ENCODE measurements at regions not wholly inside any gene's neighbourhood (a gene's known extent, or its start where the extent isn't known, plus 50 kb on each side); places are given as distances from the start of the nearest gene placed in this dataset.

- Histone ChIP-seq H4K20me1 (ENCODE audit: control insufficient read depth, extremely low read depth, insufficient read depth, low read length) (no peaks in the 10 kb centered on the region), H3K9ac (ENCODE audit: insufficient read depth, low read length) (no peak overlapping the region), H3K27me3 (ENCODE audit: control insufficient read depth, insufficient read depth, low read length) (no peaks in the 10 kb centered on the region), H3K36me3 (ENCODE audit: control insufficient read depth, insufficient read depth, low read length) (no peaks in the 10 kb centered on the region), H2AFZ (ENCODE audit: low read length) (no peak overlapping the region), H3K27ac (ENCODE audit: insufficient read depth, low read length) (no peak overlapping the region), H3K4me1 (ENCODE audit: control insufficient read depth, extremely low read depth, insufficient read depth, low read length) (no peaks in the 10 kb centered on the region), H3K4me2 (ENCODE audit: extremely low read depth, insufficient read depth, low read length) (no peak overlapping the region), H3K4me3 (replicated peaks in 1 of 4; ENCODE audit: control extremely low read depth in 1 of 4, insufficient read depth in 1 of 4, low read depth in 3 of 4, low read length in 4 of 4) (no peak overlapping the region), H3K9me3 (ENCODE audit: control insufficient read depth, insufficient read depth, low read depth, low read length) (no peaks in the 10 kb centered on the region), H3K79me2 (ENCODE audit: control insufficient read depth, insufficient read depth, low read length) (no peaks in the 10 kb centered on the region)
- DNase-seq (ENCODE audit: low read depth in 2 of 2) = no peak
- TF ChIP-seq EZH2 (IDR thresholded peaks at IDR 0.05; ENCODE audit: low read length, missing control alignments) = no peak
- TF ChIP-seq CTCF (conservative IDR thresholded peaks at IDR 0.05 in 1 of 2, IDR thresholded peaks at IDR 0.05 in 1 of 2; ENCODE audit: low read depth in 1 of 2, low read length in 2 of 2) = no peak
These were observed 326.9 kb downstream of the DUSP10 start for GRCh38 chr1:221414772-221415539.

GRCh38 chr1:221415651-221416050, 326.2 kb downstream of the DUSP10 start:
- H3K79me2 ChIP-seq (ENCODE audit: control insufficient read depth, insufficient read depth, low read length) = no peaks in the 10 kb centered on the region
- no peak overlapping the region for H3K4me2 ChIP-seq (ENCODE audit: extremely low read depth, insufficient read depth, low read length)
- H3K4me3 ChIP-seq (replicated peaks in 1 of 4; ENCODE audit: control extremely low read depth in 1 of 4, insufficient read depth in 1 of 4, low read depth in 3 of 4, low read length in 4 of 4) = no peak overlapping the region
- no peak overlapping the region for H2AFZ ChIP-seq (ENCODE audit: low read length)
- H3K9ac ChIP-seq (ENCODE audit: insufficient read depth, low read length) = no peak overlapping the region
- no peaks in the 10 kb centered on the region for H4K20me1 ChIP-seq (ENCODE audit: control insufficient read depth, extremely low read depth, insufficient read depth, low read length)
- no peak for DNase-seq (ENCODE audit: low read depth in 2 of 2)
- no peaks in the 10 kb centered on the region for H3K9me3 ChIP-seq (ENCODE audit: control insufficient read depth, insufficient read depth, low read depth, low read length)
- H3K27ac ChIP-seq (ENCODE audit: insufficient read depth, low read length) = no peak overlapping the region
- H3K36me3 ChIP-seq (ENCODE audit: control insufficient read depth, insufficient read depth, low read length) = no peaks in the 10 kb centered on the region
- TF ChIP-seq EZH2 (IDR thresholded peaks at IDR 0.05; ENCODE audit: low read length, missing control alignments) (no peak), CTCF (conservative IDR thresholded peaks at IDR 0.05 in 1 of 2, IDR thresholded peaks at IDR 0.05 in 1 of 2; ENCODE audit: low read depth in 1 of 2, low read length in 2 of 2) (no peak)
- H3K27me3 ChIP-seq (ENCODE audit: control insufficient read depth, insufficient read depth, low read length) = no peaks in the 10 kb centered on the region
- H3K4me1 ChIP-seq (ENCODE audit: control insufficient read depth, extremely low read depth, insufficient read depth, low read length) = no peaks in the 10 kb centered on the region

- no peak for TF ChIP-seq CTCF (conservative IDR thresholded peaks at IDR 0.05 in 1 of 2, IDR thresholded peaks at IDR 0.05 in 1 of 2; ENCODE audit: low read depth in 1 of 2, low read length in 2 of 2)
- TF ChIP-seq EZH2 (IDR thresholded peaks at IDR 0.05; ENCODE audit: low read length, missing control alignments) = no peak
- H3K4me3 ChIP-seq (replicated peaks in 1 of 4; ENCODE audit: control extremely low read depth in 1 of 4, insufficient read depth in 1 of 4, low read depth in 3 of 4, low read length in 4 of 4) = no peak overlapping the region
- H2AFZ ChIP-seq (ENCODE audit: low read length) = no peak overlapping the region
- H3K27ac ChIP-seq (ENCODE audit: insufficient read depth, low read length) = no peak overlapping the region
- no peak overlapping the region for H3K4me2 ChIP-seq (ENCODE audit: extremely low read depth, insufficient read depth, low read length)
- no peak overlapping the region for H3K9ac ChIP-seq (ENCODE audit: insufficient read depth, low read length)
- H3K36me3 ChIP-seq (ENCODE audit: control insufficient read depth, insufficient read depth, low read length) = no peaks in the 10 kb centered on the region
- no peaks in the 10 kb centered on the region for H3K27me3 ChIP-seq (ENCODE audit: control insufficient read depth, insufficient read depth, low read length)
- DNase-seq (ENCODE audit: low read depth in 2 of 2) = no peak
- no peaks in the 10 kb centered on the region for H3K79me2 ChIP-seq (ENCODE audit: control insufficient read depth, insufficient read depth, low read length)
- no peaks in the 10 kb centered on the region for H3K9me3 ChIP-seq (ENCODE audit: control insufficient read depth, insufficient read depth, low read depth, low read length)
- no peaks in the 10 kb centered on the region for H3K4me1 ChIP-seq (ENCODE audit: control insufficient read depth, extremely low read depth, insufficient read depth, low read length)
- no peaks in the 10 kb centered on the region for H4K20me1 ChIP-seq (ENCODE audit: control insufficient read depth, extremely low read depth, insufficient read depth, low read length)
These were observed 325.7 kb downstream of the DUSP10 start for GRCh38 chr1:221416142-221416541.
